M059J (cell line): ENCODE measurements at regions not wholly inside any gene's neighbourhood (a gene's known extent, or its start where the extent isn't known, plus 50 kb on each side); places are given as distances from the start of the nearest gene placed in this dataset.

Source experiments
- DNase-seq: peaks from one replicate; pipeline ENCODE4 v3.0.0-alpha.2; 2012; ENCODE audit warnings: low read depth

GRCh38 chr20:6831461-6831860 is 64.0 kb downstream of the BMP2 start:
- DNase-seq: no peak

GRCh38 chr20:6832811-6833210 is 65.3 kb downstream of the BMP2 start:
- DNase-seq: peak; percentile 11

- no peak for DNase-seq
Observed at GRCh38 chr20:6835609-6836008, 68.1 kb downstream of the BMP2 start.

GRCh38 chr20:6836821-6837374 is 69.4 kb downstream of the BMP2 start:
- DNase-seq: no peak

GRCh38 chr20:6837730-6838129 is 70.2 kb downstream of the BMP2 start:
- no peak for DNase-seq

- DNase-seq: peak; percentile 67
Observed at GRCh38 chr20:6838181-6838826, 70.8 kb downstream of the BMP2 start.

- no peak for DNase-seq
Observed at GRCh38 chr20:6841128-6841527, 73.6 kb downstream of the BMP2 start.

GRCh38 chr20:6845141-6845540 is 77.7 kb downstream of the BMP2 start:
- DNase-seq: no peak

- DNase-seq: no peak
Observed at GRCh38 chr20:6848041-6848440, 80.6 kb downstream of the BMP2 start.

- no peak for DNase-seq
Observed at GRCh38 chr20:6848992-6849391, 81.5 kb downstream of the BMP2 start.

GRCh38 chr20:6851136-6851535 is 83.7 kb downstream of the BMP2 start:
- DNase-seq: no peak

- no peak for DNase-seq
Observed at GRCh38 chr20:6852478-6852877, 85.0 kb downstream of the BMP2 start.

- DNase-seq: no peak
Observed at GRCh38 chr20:6855104-6855503, 87.6 kb downstream of the BMP2 start.

- no peak for DNase-seq
Observed at GRCh38 chr20:6855796-6856195, 88.3 kb downstream of the BMP2 start.

GRCh38 chr20:6857927-6858326 is 90.4 kb downstream of the BMP2 start:
- DNase-seq: no peak

GRCh38 chr20:6863355-6863754 is 95.9 kb downstream of the BMP2 start:
- DNase-seq: no peak

GRCh38 chr20:6863798-6864201 is 96.3 kb downstream of the BMP2 start:
- no peak for DNase-seq

GRCh38 chr20:6864740-6865139 is 97.3 kb downstream of the BMP2 start:
- no peak for DNase-seq

- DNase-seq: peak; percentile 65
Observed at GRCh38 chr20:6866741-6867140, 99.3 kb downstream of the BMP2 start.

- DNase-seq: peak; percentile 36
Observed at GRCh38 chr20:6868861-6869260, 101.4 kb downstream of the BMP2 start.

- no peak for DNase-seq
Observed at GRCh38 chr20:6870559-6870958, 103.1 kb downstream of the BMP2 start.

GRCh38 chr20:6877633-6878032 is 110.1 kb downstream of the BMP2 start:
- DNase-seq: no peak

- DNase-seq: peak; percentile 86
Observed at GRCh38 chr20:6882561-6883291, 115.2 kb downstream of the BMP2 start.
